Ovary (tissue), 7 donors: ENCODE measurements at regions not wholly inside any gene's neighbourhood (a gene's known extent, or its start where the extent isn't known, plus 50 kb on each side); places are given as distances from the start of the nearest gene placed in this dataset.

Source experiments
- DNase-seq, 5 donors: peaks; one replicate each; pipeline ENCODE4 v3.0.0-alpha.2; 2019 to 2020
- H3K27ac ChIP-seq, 2 donors: fragments of 200-600 bp; one replicate each; pipeline versions ENCODE4 v1.5.1 to v1.8.0; 2019 to 2022
- H3K27me3 ChIP-seq: fragments of 200-600 bp; one replicate; pipeline ENCODE4 v1.8.0; 2022
- H3K36me3 ChIP-seq: fragments of 200-600 bp; sonication (generic); one replicate; pipeline ENCODE4 v1.5.1; 2019
- H3K4me1 ChIP-seq: one replicate; pipeline ENCODE4 v1.8.1; 2013; ENCODE audit warnings: mild to moderate bottlenecking, moderate library complexity; ENCODE audit not compliant: insufficient read depth
- H3K4me3 ChIP-seq: fragments of 200-600 bp; sonication (generic); one replicate; pipeline ENCODE4 v1.5.1; 2017
- H3K9me3 ChIP-seq, 2 donors: fragments of 200-600 bp in 1 of 2; sonication (generic) in 1 of 2; one replicate each; pipeline versions ENCODE4 v1.5.1 to v1.8.1; 2013 to 2019; ENCODE audit warnings: mild to moderate bottlenecking in 1 of 2, moderate library complexity in 1 of 2
- CTCF ChIP-seq, 3 donors: fragments of 450-650 bp in 2 of 3; fragments of 200-600 bp in 1 of 3; IDR thresholded peaks; one replicate each; pipeline versions ENCODE4 v1.5.1 to v1.8.0; 2016 to 2022; ENCODE audit warnings: antibody characterized with exemption in 3 of 3, mild to moderate bottlenecking in 1 of 3
- EP300 ChIP-seq: sonication (generic); formaldehyde crosslinking; IDR thresholded peaks from one replicate; pipeline ENCODE4 v1.6.1; 2017; ENCODE audit warnings: antibody characterized with exemption
- POLR2A ChIP-seq: fragments of 450-650 bp; IDR thresholded peaks from one replicate; pipeline ENCODE4 v1.6.1; 2017; ENCODE audit warnings: antibody characterized with exemption, mild to moderate bottlenecking, moderate library complexity
- WGBS, 3 donors: extraction: QIAGEN DNeasy Blood & Tissue Kit in 1 of 3; methylation state at CpG; one replicate each; pipeline versions ENCODE4 v1.1.5 to v1.1.7; 2013 to 2017; 5-methylcytosine and 5-hydroxymethylcytosine counted together
- intact Hi-C, 4 donors: fragments of 100-400 bp; cut with DNase I; formaldehyde crosslinking; loops; one replicate each; pipeline versions ENCODE4 v1.11.0 to v1.15.1; 2022 to 2023
- donor health status: DM: no; HTN: no; CAD: no; lungs with moderate emphysema.
- donor health status: DM: no; HTN: no; CAD: no.
- donor health status: Bipolar disorder and iron deficiency.
- donor health status: DM: no; HTN: no; CAD: no.
- donor health status: DM: yes; HTN: yes; CAD: no.

- no peak for DNase-seq
- no peak overlapping the region for H3K27ac ChIP-seq
- no peaks in the 10 kb centered on the region for H3K9me3 ChIP-seq
- no peaks in the 10 kb centered on the region for H3K36me3 ChIP-seq
- intact Hi-C loops, result no loop called here
- TF ChIP-seq EP300, result no peak
- no peak for TF ChIP-seq CTCF (IDR thresholded peaks at IDR 0.05)
- TF ChIP-seq POLR2A, result no peak
- H3K27me3 ChIP-seq, result no peaks in the 10 kb centered on the region
- H3K4me3 ChIP-seq, result no peak overlapping the region
- 89 to 91% (median 90%) methylated on average over 1 of the region's 1 CpG for WGBS, 3 donors
- no peaks in the 10 kb centered on the region for H3K4me1 ChIP-seq
Measured at GRCh38 chr11:106179048-106179447, 101.6 kb downstream of the AASDHPPT start.

- Histone ChIP-seq H3K4me3 (no peak overlapping the region), H3K27ac (no peak overlapping the region), H3K27me3 (no peaks in the 10 kb centered on the region), H3K4me1 (no peaks in the 10 kb centered on the region), H3K36me3 (no peaks in the 10 kb centered on the region), H3K9me3 (no peaks in the 10 kb centered on the region)
- DNase-seq, result no peak
- intact Hi-C loops, result no loop called here
- TF ChIP-seq CTCF (IDR thresholded peaks at IDR 0.05), result no peak
- no peak for TF ChIP-seq POLR2A
- TF ChIP-seq EP300, result no peak
- 65 to 80% (median 70%) methylated on average over 2 of the region's 2 CpGs for WGBS, 3 donors
Measured at GRCh38 chr11:106186630-106187029, 109.2 kb downstream of the AASDHPPT start.

- 14 to 52% (median 24%) methylated on average over 2 of the region's 2 CpGs for WGBS, 3 donors
- intact Hi-C loops, result no loop called here
- no peaks in the 10 kb centered on the region for H3K36me3 ChIP-seq
- no peak for DNase-seq
- H3K4me1 ChIP-seq, result no peaks in the 10 kb centered on the region
- no peaks in the 10 kb centered on the region for H3K27me3 ChIP-seq
- no peak overlapping the region for H3K27ac ChIP-seq
- no peaks in the 10 kb centered on the region for H3K9me3 ChIP-seq
- H3K4me3 ChIP-seq, result no peak overlapping the region
- TF ChIP-seq EP300 (no peak), POLR2A (no peak), CTCF (IDR thresholded peaks at IDR 0.05) (no peak)
Measured at GRCh38 chr11:106187860-106188456, 110.5 kb downstream of the AASDHPPT start.

GRCh38 chr11:106193956-106194355 lies 116.5 kb downstream of the AASDHPPT start:
- no peak for DNase-seq
- Histone ChIP-seq H3K4me3 (no peak overlapping the region), H3K9me3 (no peaks in the 10 kb centered on the region), H3K36me3 (no peaks in the 10 kb centered on the region), H3K27me3 (no peaks in the 10 kb centered on the region), H3K27ac (no peak overlapping the region), H3K4me1 (no peaks in the 10 kb centered on the region)
- intact Hi-C loops, result no loop called here
- WGBS, 3 donors, result 55 to 57% (median 55%) methylated on average over 2 of the region's 2 CpGs
- no peak for TF ChIP-seq EP300
- no peak for TF ChIP-seq CTCF (IDR thresholded peaks at IDR 0.05)
- TF ChIP-seq POLR2A, result no peak
